Naive B cell (primary cell): ENCODE measurements at regions not wholly inside any gene's neighbourhood (a gene's known extent, or its start where the extent isn't known, plus 50 kb on each side); places are given as distances from the start of the nearest gene placed in this dataset.
"Not testable (repeated sequence)": the region's sequence is repeated elsewhere in the genome, so short reads cannot be mapped to it uniquely, and the experiment has no call there.

ENCODE experiments used
- ATAC-seq, 2 donors: fragments of 150-1000 bp; cut with Tn5 transposase; 2 replicates each; pipeline ENCODE4 v1.10.0; 2021; ENCODE audit warnings: low read depth in 2 of 2, mild to moderate bottlenecking in 2 of 2, moderate library complexity in 2 of 2
- DNase-seq: peaks from one replicate; pipeline ENCODE4 v3.0.0; 2022
- H3K27ac Mint-ChIP-seq, 6 donors: one replicate each; pipeline ENCODE4 v1.8.0; 2020 to 2022; ENCODE audit warnings: mild to moderate bottlenecking in 6 of 6, mixed read lengths in 6 of 6, moderate library complexity in 5 of 6, inconsistent platforms in 2 of 6
- H3K27me3 Mint-ChIP-seq, 3 donors: one replicate each; pipeline ENCODE4 v1.8.0; 2021 to 2022; ENCODE audit warnings: mixed read lengths in 3 of 3, mild to moderate bottlenecking in 1 of 3
- H3K36me3 Mint-ChIP-seq, 2 donors: one replicate each; pipeline ENCODE4 v1.8.0; 2020 to 2022; ENCODE audit warnings: mixed read lengths in 2 of 2, inconsistent platforms in 1 of 2, mild to moderate bottlenecking in 1 of 2
- H3K4me1 Mint-ChIP-seq, 3 donors: one replicate each; pipeline ENCODE4 v1.8.0; 2020 to 2022; ENCODE audit warnings: mixed read lengths in 3 of 3, inconsistent platforms in 1 of 3, mild to moderate bottlenecking in 1 of 3, moderate library complexity in 1 of 3
- H3K4me3 Mint-ChIP-seq, 8 donors: one replicate each; pipeline ENCODE4 v1.8.0; 2020 to 2022; ENCODE audit warnings: mild to moderate bottlenecking in 8 of 8, mixed read lengths in 8 of 8, moderate library complexity in 8 of 8, inconsistent platforms in 2 of 8
- H3K9me3 Mint-ChIP-seq, 7 donors: one replicate each; pipeline ENCODE4 v1.8.0; 2020 to 2022; ENCODE audit warnings: mixed read lengths in 7 of 7, mild to moderate bottlenecking in 5 of 7, inconsistent platforms in 2 of 7, moderate library complexity in 1 of 7

DNA sequence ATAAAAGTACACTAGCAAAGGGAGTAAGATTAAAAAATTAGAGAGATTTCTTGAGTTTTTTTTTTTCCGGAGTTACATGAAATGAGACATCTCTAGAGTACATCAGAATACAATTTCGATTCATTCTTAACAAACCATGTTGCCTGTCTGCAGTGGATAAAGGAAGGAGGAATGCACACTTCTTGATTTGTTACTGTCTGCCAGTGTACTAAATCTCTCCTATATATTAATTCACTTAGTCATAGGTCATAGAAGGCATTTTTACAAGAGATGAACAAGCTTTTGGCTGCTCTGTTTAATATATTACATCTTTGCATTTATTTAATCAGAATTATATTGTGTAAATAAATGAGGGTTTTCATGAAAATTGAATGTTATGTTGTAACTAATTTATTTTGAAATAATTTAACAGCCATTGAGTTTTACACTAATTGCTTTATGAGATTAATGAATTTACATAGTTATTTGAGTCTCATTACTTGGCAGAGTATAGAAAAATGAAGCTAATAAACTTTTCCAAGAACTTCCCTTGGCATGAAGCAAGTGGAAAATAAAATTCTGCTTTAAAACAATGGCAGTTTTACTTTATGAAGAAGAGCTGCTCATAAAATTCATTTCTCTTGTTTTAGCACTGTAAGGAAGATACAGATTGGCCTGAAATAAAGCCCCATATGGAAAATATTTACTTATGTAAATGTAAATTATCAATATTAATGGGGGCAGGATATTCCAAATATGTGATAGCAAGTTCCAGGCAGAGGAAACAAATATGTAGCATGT lies 1284.7 kb downstream of the BRINP3 start:
- Mint-ChIP-seq H3K9me3 (peaks cover 0 to 10% (median 0%) of the 10 kb centered on the region in 7 donors), H3K36me3 (no peaks in the 10 kb centered on the region), H3K27ac (no peak overlapping the region), H3K4me1 (no peaks in the 10 kb centered on the region), H3K27me3 (no peaks in the 10 kb centered on the region), H3K4me3 (no peak overlapping the region)
- ATAC-seq (no peak), DNase-seq (no peak)

DNA sequence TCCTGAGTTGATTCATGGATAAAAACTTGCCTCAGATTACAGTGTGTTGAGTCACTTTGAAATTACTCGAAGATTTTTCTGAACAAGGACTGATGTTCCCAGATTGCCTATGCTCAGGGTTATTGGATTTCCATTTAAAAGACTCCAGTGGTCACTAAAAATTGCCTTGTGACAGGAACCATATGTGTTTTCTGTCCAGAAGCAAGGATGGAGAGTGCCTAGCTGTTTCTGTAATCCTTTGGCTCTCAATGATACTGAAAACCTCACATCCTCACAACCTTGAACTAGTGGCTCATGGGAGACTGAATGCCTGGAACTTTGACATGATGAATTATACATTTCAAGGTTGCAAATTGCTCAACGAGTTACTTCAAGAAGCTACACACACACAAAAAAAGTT lies 1271.8 kb downstream of the BRINP3 start:
- Mint-ChIP-seq H3K4me3 (no peak overlapping the region), H3K27me3 (no peaks in the 10 kb centered on the region), H3K27ac (no peak overlapping the region), H3K4me1 (no peaks in the 10 kb centered on the region), H3K36me3 (no peaks in the 10 kb centered on the region), H3K9me3 (peaks cover 0 to 14% (median 5%) of the 10 kb centered on the region in 7 donors)
- DNase-seq (no peak), ATAC-seq (no peak)

DNA sequence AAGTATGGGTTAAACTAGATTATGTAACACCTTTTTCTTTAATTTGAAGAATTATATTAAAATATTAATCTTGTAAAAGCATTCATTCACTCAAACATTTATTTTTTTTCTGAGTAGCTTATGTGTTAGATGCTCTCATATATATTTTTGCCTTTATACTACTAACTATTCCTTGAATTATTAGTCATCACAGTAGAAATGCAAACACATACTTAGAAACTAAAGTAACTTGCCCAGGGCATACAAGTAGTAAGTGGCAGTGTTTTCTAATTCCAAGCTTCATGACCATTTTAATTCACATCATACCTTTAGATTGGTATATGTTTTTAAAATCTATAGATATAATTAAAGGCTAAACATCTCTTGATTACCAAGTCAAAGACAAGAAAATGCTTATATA lies 1271.0 kb downstream of the BRINP3 start:
- H3K27me3 Mint-ChIP-seq = no peaks in the 10 kb centered on the region
- DNase-seq (no peak), ATAC-seq (no peak)
- H3K4me1 Mint-ChIP-seq = no peaks in the 10 kb centered on the region
- H3K9me3 Mint-ChIP-seq = peaks cover 0 to 14% (median 5%) of the 10 kb centered on the region in 7 donors
- H3K27ac Mint-ChIP-seq = no peak overlapping the region
- no peaks in the 10 kb centered on the region for H3K36me3 Mint-ChIP-seq
- no peak overlapping the region for H3K4me3 Mint-ChIP-seq

DNA sequence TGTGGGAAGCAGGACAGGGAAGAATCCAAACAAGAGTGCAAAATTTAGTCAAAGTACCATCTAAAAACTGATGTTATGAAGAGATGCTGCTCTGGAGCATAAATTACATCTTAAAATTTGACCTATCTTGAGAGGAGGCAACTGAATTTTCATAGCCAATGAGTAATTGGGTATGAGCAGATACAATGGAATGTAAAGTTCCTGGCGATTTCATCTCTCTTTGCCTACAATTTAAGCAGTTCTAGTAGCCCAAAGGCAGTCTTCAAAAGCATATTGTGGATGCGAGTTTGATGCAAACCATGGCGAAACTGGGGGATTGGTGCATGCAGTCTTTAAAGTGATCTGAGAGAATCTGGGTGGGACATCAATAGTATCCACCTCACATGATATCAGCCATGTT lies 1265.9 kb downstream of the BRINP3 start:
- Mint-ChIP-seq H3K4me3 (no peak overlapping the region), H3K9me3 (peaks cover 0 to 14% (median 5%) of the 10 kb centered on the region in 7 donors), H3K36me3 (no peaks in the 10 kb centered on the region), H3K27me3 (no peaks in the 10 kb centered on the region), H3K27ac (no peak overlapping the region), H3K4me1 (no peaks in the 10 kb centered on the region)
- no peak for ATAC-seq
- no peak for DNase-seq

DNA sequence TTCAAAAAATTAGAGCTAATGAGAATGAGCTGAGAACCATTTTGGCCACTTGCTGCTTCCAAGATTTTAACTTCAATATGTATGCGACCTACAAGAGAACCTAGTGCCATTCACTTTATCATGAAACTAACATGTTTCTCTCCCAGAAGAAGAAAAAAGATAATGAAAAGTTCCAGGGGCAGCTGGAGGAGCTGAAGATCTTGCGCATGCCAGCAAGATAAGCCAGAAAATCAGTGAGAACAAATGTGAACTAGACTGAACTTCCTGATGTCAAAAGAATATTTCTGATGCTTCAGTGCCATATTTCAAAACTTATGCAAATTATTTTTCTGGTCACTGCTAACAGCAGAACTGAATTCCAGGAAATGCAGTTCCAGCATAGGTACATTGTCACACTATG lies 1265.1 kb downstream of the BRINP3 start:
- no peak overlapping the region for H3K4me3 Mint-ChIP-seq
- H3K27me3 Mint-ChIP-seq = no peaks in the 10 kb centered on the region
- DNase-seq (no peak), ATAC-seq (no peak)
- H3K36me3 Mint-ChIP-seq = no peaks in the 10 kb centered on the region
- peaks cover 0 to 14% (median 5%) of the 10 kb centered on the region in 7 donors for H3K9me3 Mint-ChIP-seq
- no peak overlapping the region for H3K27ac Mint-ChIP-seq
- H3K4me1 Mint-ChIP-seq = no peaks in the 10 kb centered on the region

DNA sequence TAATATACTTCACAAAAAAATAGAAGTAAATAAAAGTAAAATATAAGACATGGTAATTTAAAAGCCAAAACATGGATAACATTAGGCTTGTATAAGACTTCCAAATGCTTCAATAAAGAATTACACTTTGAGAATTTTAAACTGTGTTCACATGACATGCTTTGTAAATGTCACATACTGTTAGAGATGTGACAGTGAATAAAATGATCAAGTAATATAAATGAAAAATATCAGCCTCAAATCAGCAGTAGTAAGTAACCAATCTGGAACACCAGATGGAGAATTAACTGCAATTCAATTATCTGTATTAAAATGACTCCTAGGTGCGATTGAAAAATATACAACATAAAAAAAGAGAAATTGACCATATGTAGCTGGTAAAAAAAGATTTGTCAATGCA lies 1260.8 kb downstream of the BRINP3 start:
- Mint-ChIP-seq H3K9me3 (peaks cover 0 to 5% (median 0%) of the 10 kb centered on the region in 7 donors), H3K4me3 (no peak overlapping the region), H3K36me3 (no peaks in the 10 kb centered on the region), H3K27me3 (no peaks in the 10 kb centered on the region), H3K4me1 (no peaks in the 10 kb centered on the region), H3K27ac (no peak overlapping the region)
- ATAC-seq = no peak
- no peak for DNase-seq

DNA sequence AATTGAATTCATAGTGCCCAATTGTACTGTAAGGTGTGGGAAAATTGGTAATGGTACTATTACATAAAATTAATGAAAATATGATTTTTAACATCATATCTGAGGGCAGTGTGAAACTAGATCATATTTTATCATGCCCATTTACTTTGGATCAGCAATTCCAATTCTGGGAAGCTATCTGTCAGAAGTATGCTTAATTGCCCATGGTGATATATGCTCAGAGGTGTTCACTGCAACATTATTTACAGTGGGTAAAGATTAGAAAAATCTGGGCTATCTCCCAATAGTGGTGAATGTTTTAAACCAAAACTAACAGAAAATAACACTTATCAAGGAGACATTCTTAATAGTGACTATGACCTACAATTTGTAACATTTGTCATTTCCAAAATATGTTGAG lies 1260.0 kb downstream of the BRINP3 start:
- peaks cover 0 to 10% (median 0%) of the 10 kb centered on the region in 7 donors for H3K9me3 Mint-ChIP-seq
- H3K27ac Mint-ChIP-seq = no peak overlapping the region
- H3K36me3 Mint-ChIP-seq = no peaks in the 10 kb centered on the region
- H3K4me3 Mint-ChIP-seq = no peak overlapping the region
- DNase-seq (no peak), ATAC-seq (no peak)
- no peaks in the 10 kb centered on the region for H3K27me3 Mint-ChIP-seq
- H3K4me1 Mint-ChIP-seq = no peaks in the 10 kb centered on the region

DNA sequence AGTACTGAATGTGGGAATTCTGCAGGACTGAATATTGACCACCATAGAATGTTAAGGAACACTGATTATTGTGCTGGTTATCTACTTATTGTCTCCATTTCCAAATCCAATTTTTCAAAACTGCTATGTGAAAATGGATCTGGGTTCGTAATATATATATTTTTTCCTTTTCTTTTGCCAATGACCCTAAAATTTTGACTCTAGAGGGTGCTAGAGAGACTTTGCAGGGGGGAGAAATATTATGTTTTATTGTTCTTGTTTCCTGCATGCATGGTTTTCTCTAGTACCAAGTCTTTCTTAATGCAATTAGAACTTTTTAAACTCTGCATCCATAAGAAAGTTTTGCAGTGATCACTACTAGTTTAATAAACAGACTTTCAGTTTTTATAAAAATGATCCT lies 1256.9 kb downstream of the BRINP3 start:
- DNase-seq = no peak
- H3K36me3 Mint-ChIP-seq = no peaks in the 10 kb centered on the region
- no peak overlapping the region for H3K27ac Mint-ChIP-seq
- peaks cover 0 to 10% (median 4%) of the 10 kb centered on the region in 7 donors for H3K9me3 Mint-ChIP-seq
- no peaks in the 10 kb centered on the region for H3K4me1 Mint-ChIP-seq
- no peak for ATAC-seq
- H3K27me3 Mint-ChIP-seq = no peaks in the 10 kb centered on the region
- no peak overlapping the region for H3K4me3 Mint-ChIP-seq

DNA sequence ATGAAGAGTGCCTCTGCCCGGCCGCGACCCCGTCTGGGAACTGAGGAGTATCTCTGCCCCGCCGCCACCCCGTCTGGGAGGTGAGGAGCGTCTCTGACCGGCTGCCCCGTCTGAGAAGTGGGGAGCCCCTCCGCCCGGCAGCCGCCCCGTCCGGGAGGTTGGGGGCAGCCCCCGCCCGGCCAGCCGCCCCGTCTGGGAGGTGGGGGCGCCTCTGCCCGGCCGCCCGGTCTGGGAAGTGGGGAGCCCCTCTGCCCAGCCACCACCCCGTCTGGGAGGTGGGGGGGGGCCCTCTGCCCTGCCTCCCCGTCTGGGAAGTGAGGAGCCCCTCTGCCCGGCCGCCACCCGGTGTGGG lies 1251.9 kb downstream of the BRINP3 start:
- ATAC-seq, H3K27me3 Mint-ChIP-seq: not testable (repeated sequence)

DNA sequence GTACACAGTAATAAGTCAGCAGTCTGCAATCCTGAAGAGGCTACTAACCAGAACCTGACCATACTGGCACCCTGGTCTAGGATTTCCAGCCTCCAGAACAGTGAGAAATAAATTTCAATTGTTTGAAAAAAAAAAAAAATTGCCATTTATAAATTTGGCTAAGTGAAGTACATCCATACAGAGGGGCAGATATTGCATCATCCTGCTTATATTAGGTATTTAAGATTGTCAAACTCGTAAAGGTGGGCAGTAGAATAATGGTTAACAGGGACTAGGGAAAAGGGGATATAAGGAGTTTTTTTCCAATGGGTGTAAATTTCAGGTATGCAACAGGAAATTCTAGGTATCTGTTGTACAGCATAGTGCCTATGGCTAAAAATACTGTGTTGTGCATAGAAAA lies 1250.9 kb downstream of the BRINP3 start:
- no peak overlapping the region for H3K4me3 Mint-ChIP-seq
- DNase-seq (no peak), ATAC-seq (no peak)
- H3K4me1 Mint-ChIP-seq = no peaks in the 10 kb centered on the region
- H3K27me3 Mint-ChIP-seq = no peaks in the 10 kb centered on the region
- H3K36me3 Mint-ChIP-seq = no peaks in the 10 kb centered on the region
- no peak overlapping the region for H3K27ac Mint-ChIP-seq
- H3K9me3 Mint-ChIP-seq = peaks cover 4 to 12% (median 5%) of the 10 kb centered on the region in 7 donors

More for the DNA sequence above, 1251.9 kb downstream of the BRINP3 start:
- not testable (repeated sequence) for DNase-seq, H3K36me3 Mint-ChIP-seq, H3K4me3 Mint-ChIP-seq, H3K27ac Mint-ChIP-seq, H3K4me1 Mint-ChIP-seq
- peaks cover 4 to 12% (median 5%) of the 10 kb centered on the region in 7 donors for H3K9me3 Mint-ChIP-seq

DNA sequence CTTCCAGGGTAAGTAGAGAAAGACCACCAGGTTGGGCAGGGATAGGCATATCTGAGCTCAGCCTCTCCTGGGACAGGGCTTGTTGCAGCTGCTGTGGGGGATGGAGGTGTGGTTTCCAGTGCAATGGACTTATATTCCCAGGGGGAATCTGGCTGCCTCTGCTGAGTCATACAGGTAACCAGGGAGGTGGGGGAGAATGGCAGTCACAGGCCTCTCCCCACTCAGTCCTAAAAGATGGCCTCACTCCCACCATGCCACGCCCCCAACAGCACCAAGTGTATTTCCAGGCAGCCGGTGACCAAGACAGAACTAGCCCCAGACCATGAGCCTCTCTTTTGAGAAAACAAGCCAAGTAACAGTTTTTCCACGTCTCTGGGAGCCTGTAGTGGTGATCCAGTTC lies 1240.7 kb downstream of the BRINP3 start:
- Mint-ChIP-seq H3K27me3 (no peaks in the 10 kb centered on the region), H3K4me1 (no peaks in the 10 kb centered on the region), H3K4me3 (no peak overlapping the region), H3K36me3 (no peaks in the 10 kb centered on the region), H3K9me3 (peaks cover 2 to 19% (median 9%) of the 10 kb centered on the region in 7 donors), H3K27ac (no peak overlapping the region)
- DNase-seq = no peak
- ATAC-seq = no peak

DNA sequence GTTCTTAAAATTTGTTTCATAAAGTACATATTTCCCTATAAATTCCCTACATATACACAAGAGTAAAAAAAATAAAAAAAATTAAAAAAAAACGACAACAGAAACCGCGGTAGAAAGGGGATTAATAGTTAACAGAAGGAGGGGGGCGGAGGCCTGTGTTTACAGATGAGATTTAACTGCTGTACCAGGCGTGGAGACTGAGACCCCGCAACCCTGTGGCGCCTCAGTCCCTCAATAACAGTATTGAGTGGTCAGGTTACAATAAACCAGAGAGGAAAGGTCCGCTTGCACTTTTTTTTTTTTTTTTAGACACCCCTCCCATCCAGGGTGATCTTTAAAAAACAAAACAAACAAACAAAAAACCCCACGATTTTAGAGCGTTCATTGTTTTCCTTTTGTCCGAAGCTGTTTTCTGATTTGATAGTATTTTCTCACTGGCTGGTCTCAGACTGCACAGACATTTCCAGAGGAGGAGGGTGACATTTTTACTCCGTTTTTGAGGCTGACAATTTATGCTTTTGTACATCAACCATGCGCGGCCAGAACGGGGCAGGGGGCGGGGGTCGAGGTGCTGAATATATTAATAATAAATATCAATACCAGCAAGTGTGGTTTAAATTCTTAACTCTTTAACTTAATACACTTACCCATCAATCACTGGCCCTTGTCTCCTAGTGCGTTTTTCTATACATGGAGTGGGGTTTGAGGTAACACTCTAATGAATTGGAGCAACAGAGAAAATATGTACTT lies 1223.9 kb downstream of the BRINP3 start:
- H3K27me3 Mint-ChIP-seq = no peaks in the 10 kb centered on the region
- ATAC-seq (no peak), DNase-seq (no peak)
- H3K9me3 Mint-ChIP-seq = peaks cover 1 to 15% (median 3%) of the 10 kb centered on the region in 7 donors
- H3K4me3 Mint-ChIP-seq = peak overlapping the region in 1 of 8 donors; percentile 65
- H3K36me3 Mint-ChIP-seq = no peaks in the 10 kb centered on the region
- no peak overlapping the region for H3K27ac Mint-ChIP-seq
- H3K4me1 Mint-ChIP-seq = no peaks in the 10 kb centered on the region

DNA sequence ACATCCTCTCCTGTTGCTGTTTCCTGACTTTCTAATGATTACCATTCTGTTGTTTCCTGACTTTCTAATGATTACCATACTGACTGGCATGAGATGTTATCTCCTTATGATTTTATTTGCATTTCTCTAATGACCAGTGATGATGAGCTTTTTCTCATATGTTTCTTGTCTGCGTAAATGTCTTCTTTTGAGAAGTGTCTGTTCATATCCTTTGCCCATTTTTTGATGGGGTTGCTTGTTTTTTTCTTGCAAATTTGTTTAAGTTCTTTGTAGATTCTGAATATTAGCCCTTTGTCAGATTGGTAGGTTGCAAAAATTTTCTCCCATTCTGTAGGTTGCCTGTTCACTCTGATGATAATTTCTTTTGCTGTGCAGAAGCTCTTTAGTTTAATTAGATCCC lies 1216.5 kb downstream of the BRINP3 start:
- not testable (repeated sequence) for H3K27ac Mint-ChIP-seq, H3K4me1 Mint-ChIP-seq, H3K36me3 Mint-ChIP-seq, H3K4me3 Mint-ChIP-seq, ATAC-seq, DNase-seq, H3K27me3 Mint-ChIP-seq
- H3K9me3 Mint-ChIP-seq = peaks cover 4 to 19% (median 7%) of the 10 kb centered on the region in 7 donors

DNA sequence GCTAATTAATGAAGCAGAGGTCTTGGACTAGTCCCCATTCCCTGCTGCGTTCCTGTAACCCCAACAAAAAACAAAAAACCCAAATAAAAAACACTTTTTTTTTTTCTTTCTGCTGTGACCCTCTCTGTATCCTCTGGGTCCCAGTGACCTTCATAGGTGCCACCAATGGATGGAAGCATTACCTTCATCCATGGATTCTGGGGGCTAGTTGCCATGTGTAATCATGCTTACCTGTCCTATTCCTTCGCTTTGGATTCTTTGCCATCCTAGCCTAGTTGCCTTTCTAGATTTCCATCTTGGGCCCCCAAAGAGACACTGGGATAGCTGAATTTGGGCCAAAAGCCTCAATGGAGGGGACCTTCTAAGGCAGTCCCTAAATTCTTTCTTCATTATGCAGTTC lies 1208.7 kb downstream of the BRINP3 start:
- no peak for ATAC-seq
- H3K9me3 Mint-ChIP-seq = peaks cover 3 to 28% (median 14%) of the 10 kb centered on the region in 7 donors
- no peaks in the 10 kb centered on the region for H3K27me3 Mint-ChIP-seq
- H3K27ac Mint-ChIP-seq = no peak overlapping the region
- H3K4me1 Mint-ChIP-seq = no peaks in the 10 kb centered on the region
- no peaks in the 10 kb centered on the region for H3K36me3 Mint-ChIP-seq
- no peak for DNase-seq
- H3K4me3 Mint-ChIP-seq = no peak overlapping the region
